Fibroblast of lung (primary cell): ENCODE measurements at regions not wholly inside any gene's neighbourhood (a gene's known extent, or its start where the extent isn't known, plus 50 kb on each side); places are given as distances from the start of the nearest gene placed in this dataset.

Source experiments
- DNase-seq, 2 donors: peaks; one replicate each; pipeline versions ENCODE4 v3.0.0 to v3.0.0-alpha.2; 2010; ENCODE audit warnings: low read depth in 2 of 2
- H2AFZ ChIP-seq: 2 replicates; pipeline ENCODE4 v1.5.1; 2012; ENCODE audit warnings: low read length, control low read depth, inconsistent platforms
- H3K27ac ChIP-seq: 2 replicates; pipeline ENCODE4 v1.5.1; 2011; ENCODE audit warnings: low read length, control low read depth; ENCODE audit not compliant: insufficient read depth
- H3K27me3 ChIP-seq: 2 replicates; pipeline ENCODE4 v1.5.1; 2011; ENCODE audit warnings: mild to moderate bottlenecking, low read length; ENCODE audit not compliant: control insufficient read depth, insufficient read depth
- H3K36me3 ChIP-seq: 2 replicates; pipeline ENCODE4 v1.5.1; 2011; ENCODE audit warnings: low read length; ENCODE audit not compliant: control insufficient read depth, insufficient read depth
- H3K4me1 ChIP-seq: 2 replicates; pipeline ENCODE4 v1.5.1; 2011; ENCODE audit warnings: low read length; ENCODE audit not compliant: control insufficient read depth, insufficient read depth; ENCODE audit errors: extremely low read depth
- H3K4me2 ChIP-seq: 2 replicates; pipeline ENCODE4 v1.5.1; 2011; ENCODE audit warnings: low read length, control low read depth; ENCODE audit not compliant: insufficient read depth; ENCODE audit errors: extremely low read depth
- H3K4me3 ChIP-seq, 4 experiments: fragments of 200-600 bp in 1 of 4; sonication (generic) in 1 of 4; replicated peaks in 1 of 4; 2 replicates each; pipeline ENCODE4 v1.5.1; 2011 to 2016; ENCODE audit warnings: low read length in 4 of 4, low read depth in 3 of 4, mild to moderate bottlenecking in 3 of 4, control low read depth in 2 of 4, inconsistent platforms in 1 of 4, mixed read lengths in 1 of 4; ENCODE audit not compliant: insufficient read depth in 1 of 4; ENCODE audit errors: control extremely low read depth in 1 of 4
- H3K79me2 ChIP-seq: 2 replicates; pipeline ENCODE4 v1.5.1; 2012; ENCODE audit warnings: mild to moderate bottlenecking, low read length, inconsistent platforms; ENCODE audit not compliant: control insufficient read depth, insufficient read depth
- H3K9ac ChIP-seq: 2 replicates; pipeline ENCODE4 v1.5.1; 2011; ENCODE audit warnings: mild to moderate bottlenecking, low read length, control low read depth; ENCODE audit not compliant: insufficient read depth
- H3K9me3 ChIP-seq: 2 replicates; pipeline ENCODE4 v1.5.1; 2012; ENCODE audit warnings: low read depth, low read length; ENCODE audit not compliant: control insufficient read depth, insufficient read depth
- H4K20me1 ChIP-seq: 2 replicates; pipeline ENCODE4 v1.5.1; 2011; ENCODE audit warnings: low read length; ENCODE audit not compliant: control insufficient read depth, insufficient read depth; ENCODE audit errors: extremely low read depth
- EZH2 ChIP-seq: IDR thresholded peaks from 2 replicates; pipeline ENCODE4 v1.5.1; 2012; ENCODE audit warnings: low read length, control low read depth, mild to moderate bottlenecking; ENCODE audit errors: missing control alignments
- TF ChIP-seq, protein P1 (sequence below), 2 donors: IDR thresholded peaks in 1 of 2; conservative IDR thresholded peaks in 1 of 2; 1 replicate in 1 of 2; 2 replicates in 1 of 2; pipeline ENCODE4 v1.5.1; 2011 to 2012; ENCODE audit warnings: low read length in 2 of 2, control low read depth in 1 of 2, inconsistent platforms in 1 of 2, low read depth in 1 of 2, mild to moderate bottlenecking in 1 of 2

DNA sequence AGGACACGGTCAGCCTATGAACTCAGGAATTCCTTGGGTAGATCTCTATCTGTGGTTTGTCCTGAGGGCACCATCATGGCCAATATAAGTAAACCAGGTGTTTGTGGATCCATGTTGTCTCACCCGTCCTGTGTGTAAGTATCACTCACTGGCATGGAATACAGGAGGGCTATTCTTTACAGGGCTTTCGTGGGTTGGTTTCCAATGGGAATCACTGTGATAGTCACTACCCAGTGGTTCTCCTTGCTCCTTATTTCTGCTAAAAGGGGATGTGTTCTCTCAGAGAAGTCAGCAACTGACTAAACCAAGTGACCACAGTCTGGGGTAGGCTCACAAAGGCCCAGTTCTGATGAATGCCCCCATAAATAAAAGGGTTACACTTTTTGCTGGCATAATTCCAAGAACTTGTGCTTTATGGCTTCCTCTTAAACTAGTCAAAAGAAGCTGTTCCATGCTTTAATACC, 236.7 kb upstream of the JADE1 start:
- Histone ChIP-seq H3K4me3 (no peak overlapping the region), H3K4me1 (peaks cover 40% of the 10 kb centered on the region), H3K4me2 (no peak overlapping the region), H4K20me1 (no peaks in the 10 kb centered on the region), H3K79me2 (no peaks in the 10 kb centered on the region), H3K27ac (peak overlapping the region; percentile 52), H3K9me3 (no peaks in the 10 kb centered on the region), H3K27me3 (no peaks in the 10 kb centered on the region), H3K36me3 (no peaks in the 10 kb centered on the region), H3K9ac (no peak overlapping the region), H2AFZ (no peak overlapping the region)
- TF ChIP-seq, protein P1, sequence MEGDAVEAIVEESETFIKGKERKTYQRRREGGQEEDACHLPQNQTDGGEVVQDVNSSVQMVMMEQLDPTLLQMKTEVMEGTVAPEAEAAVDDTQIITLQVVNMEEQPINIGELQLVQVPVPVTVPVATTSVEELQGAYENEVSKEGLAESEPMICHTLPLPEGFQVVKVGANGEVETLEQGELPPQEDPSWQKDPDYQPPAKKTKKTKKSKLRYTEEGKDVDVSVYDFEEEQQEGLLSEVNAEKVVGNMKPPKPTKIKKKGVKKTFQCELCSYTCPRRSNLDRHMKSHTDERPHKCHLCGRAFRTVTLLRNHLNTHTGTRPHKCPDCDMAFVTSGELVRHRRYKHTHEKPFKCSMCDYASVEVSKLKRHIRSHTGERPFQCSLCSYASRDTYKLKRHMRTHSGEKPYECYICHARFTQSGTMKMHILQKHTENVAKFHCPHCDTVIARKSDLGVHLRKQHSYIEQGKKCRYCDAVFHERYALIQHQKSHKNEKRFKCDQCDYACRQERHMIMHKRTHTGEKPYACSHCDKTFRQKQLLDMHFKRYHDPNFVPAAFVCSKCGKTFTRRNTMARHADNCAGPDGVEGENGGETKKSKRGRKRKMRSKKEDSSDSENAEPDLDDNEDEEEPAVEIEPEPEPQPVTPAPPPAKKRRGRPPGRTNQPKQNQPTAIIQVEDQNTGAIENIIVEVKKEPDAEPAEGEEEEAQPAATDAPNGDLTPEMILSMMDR (conservative IDR thresholded peaks at IDR 0.05 in 1 of 2, IDR thresholded peaks at IDR 0.05 in 1 of 2; ENCODE audit: low read depth in 1 of 2, low read length in 2 of 2), result no peak
- no peak for TF ChIP-seq EZH2
- no peak for DNase-seq

DNA sequence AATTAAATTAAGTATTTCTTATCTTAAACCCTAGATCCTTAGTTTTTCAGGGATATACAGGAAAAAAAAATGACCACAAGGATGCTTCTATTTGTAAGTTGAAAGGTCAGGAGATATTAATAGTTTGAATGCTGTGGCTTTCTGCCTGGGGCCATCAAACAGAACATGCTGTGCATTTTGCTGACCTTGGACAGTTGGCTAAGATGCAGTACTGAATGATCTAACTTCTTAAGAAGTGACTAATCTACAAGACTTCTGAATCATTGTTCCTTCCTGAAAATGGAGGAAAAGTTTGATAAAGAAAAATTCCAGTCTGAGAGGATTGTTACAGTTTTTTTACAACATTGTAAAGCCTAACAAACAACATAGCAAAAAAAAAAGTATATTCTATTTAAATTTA, 237.8 kb upstream of the JADE1 start:
- peak overlapping the region; percentile 40 for H3K27ac ChIP-seq
- peaks cover 40% of the 10 kb centered on the region for H3K4me1 ChIP-seq
- H4K20me1 ChIP-seq, result no peaks in the 10 kb centered on the region
- peak; percentile 96 to 98 for DNase-seq
- H3K9me3 ChIP-seq, result no peaks in the 10 kb centered on the region
- H3K27me3 ChIP-seq, result no peaks in the 10 kb centered on the region
- no peak overlapping the region for H3K9ac ChIP-seq
- no peak overlapping the region for H2AFZ ChIP-seq
- H3K79me2 ChIP-seq, result no peaks in the 10 kb centered on the region
- no peak overlapping the region for H3K4me2 ChIP-seq
- no peak overlapping the region for H3K4me3 ChIP-seq
- TF ChIP-seq, protein P1 (conservative IDR thresholded peaks at IDR 0.05 in 1 of 2, IDR thresholded peaks at IDR 0.05 in 1 of 2; ENCODE audit: low read depth in 1 of 2, low read length in 2 of 2), result no peak
- no peak for TF ChIP-seq EZH2
- H3K36me3 ChIP-seq, result no peaks in the 10 kb centered on the region

DNA sequence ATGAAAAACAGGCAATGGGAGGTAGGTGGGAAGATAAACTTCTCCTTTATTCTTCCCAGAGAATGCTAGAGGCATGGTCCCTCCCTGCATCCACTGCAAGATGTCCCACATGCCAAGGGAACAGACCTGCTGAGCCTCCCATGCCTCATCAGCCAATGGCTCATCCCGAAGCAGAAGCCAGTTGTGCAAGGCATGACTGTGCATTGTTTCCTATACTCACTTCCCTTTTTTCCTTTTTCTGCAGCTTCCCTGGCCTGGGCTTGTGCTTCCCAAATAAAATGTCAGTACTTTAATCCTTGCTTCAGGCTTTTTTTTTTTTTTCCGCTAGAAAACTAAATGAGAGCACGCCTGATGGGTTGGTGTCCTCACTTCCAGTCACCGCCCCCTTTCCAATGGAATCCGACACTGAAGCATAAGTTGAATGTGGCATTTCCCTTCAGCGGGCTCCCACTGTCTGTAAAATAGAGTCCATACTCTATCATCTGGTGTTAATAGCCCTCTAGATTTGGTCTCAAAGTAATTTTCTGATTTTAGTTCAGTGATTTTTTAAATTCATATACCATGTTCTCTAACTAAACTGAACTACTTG, 239.0 kb upstream of the JADE1 start:
- peaks cover 46% of the 10 kb centered on the region for H3K4me1 ChIP-seq
- H3K4me3 ChIP-seq, result no peak overlapping the region
- peak overlapping the region; percentile 33 for H3K27ac ChIP-seq
- no peaks in the 10 kb centered on the region for H3K27me3 ChIP-seq
- H3K9me3 ChIP-seq, result no peaks in the 10 kb centered on the region
- no peak overlapping the region for H3K4me2 ChIP-seq
- H3K36me3 ChIP-seq, result no peaks in the 10 kb centered on the region
- H4K20me1 ChIP-seq, result no peaks in the 10 kb centered on the region
- H3K79me2 ChIP-seq, result no peaks in the 10 kb centered on the region
- H3K9ac ChIP-seq, result no peak overlapping the region
- TF ChIP-seq, protein P1 (conservative IDR thresholded peaks at IDR 0.05 in 1 of 2, IDR thresholded peaks at IDR 0.05 in 1 of 2; ENCODE audit: low read depth in 1 of 2, low read length in 2 of 2), result no peak
- TF ChIP-seq EZH2, result no peak
- peak in 1 of 2 donors; percentile 47 for DNase-seq
- H2AFZ ChIP-seq, result no peak overlapping the region
